C4-2B (cell line): ENCODE measurements at regions not wholly inside any gene's neighbourhood (a gene's known extent, or its start where the extent isn't known, plus 50 kb on each side); places are given as distances from the start of the nearest gene placed in this dataset.

Experiments
- CTCF ChIP-seq: fragments of 450-650 bp; conservative IDR thresholded peaks from 2 replicates; pipeline ENCODE4 v1.5.1; 2017; ENCODE audit warnings: mild to moderate bottlenecking
- ZFX ChIP-seq: fragments of 450-650 bp; IDR thresholded peaks from 2 replicates; pipeline ENCODE4 v1.6.1; 2017

GRCh38 chr13:22032905-22033304 is 362.0 kb downstream of the FGF9 start:
- TF ChIP-seq CTCF (no peak), ZFX (no peak)
